Smooth muscle cell (in vitro differentiated cells): ENCODE measurements at regions not wholly inside any gene's neighbourhood (a gene's known extent, or its start where the extent isn't known, plus 50 kb on each side); places are given as distances from the start of the nearest gene placed in this dataset. TPM values are rescaled to one million over a fixed set of nuclear protein-coding genes. Genes with fewer than 3 reads are reported as not detected.

Experiments used
- DNase-seq: peaks from one replicate; lab custom pipeline; 2025; ENCODE audit not compliant: unreplicated experiment; lab: John Stamatoyannopoulos, UW
- H2AFZ ChIP-seq: fragments of 200-600 bp; sonication (generic); 2 replicates; pipeline ENCODE4 v1.6.0; 2016; ENCODE audit warnings: antibody characterized with exemption, low read depth, mild to moderate bottlenecking
- H3F3A ChIP-seq: fragments of 200-600 bp; sonication (generic); 2 replicates; pipeline ENCODE4 v1.6.0; 2017; ENCODE audit warnings: antibody characterized with exemption, low read depth
- H3K27ac ChIP-seq: fragments of 200-600 bp; sonication (generic); 2 replicates; pipeline ENCODE4 v1.5.1; 2016; ENCODE audit warnings: low read depth, mild to moderate bottlenecking
- H3K27me3 ChIP-seq: fragments of 200-600 bp; sonication (generic); 2 replicates; pipeline ENCODE4 v1.6.1; 2016; ENCODE audit warnings: low read depth, mild to moderate bottlenecking
- H3K36me3 ChIP-seq: fragments of 200-600 bp; sonication (generic); 2 replicates; pipeline ENCODE4 v1.5.1; 2016; ENCODE audit warnings: low read depth
- H3K4me1 ChIP-seq: fragments of 200-600 bp; sonication (generic); 2 replicates; pipeline ENCODE4 v1.5.1; 2016; ENCODE audit warnings: low read depth
- H3K4me2 ChIP-seq: fragments of 200-600 bp; sonication (generic); 2 replicates; pipeline ENCODE4 v1.6.0; 2016; ENCODE audit warnings: mild to moderate bottlenecking
- H3K4me3 ChIP-seq: fragments of 200-600 bp; sonication (generic); 2 replicates; pipeline ENCODE4 v1.5.1; 2016; ENCODE audit warnings: mild to moderate bottlenecking
- H3K79me2 ChIP-seq: fragments of 200-600 bp; sonication (generic); 2 replicates; pipeline ENCODE4 v1.6.0; 2016; ENCODE audit warnings: low read depth, mild to moderate bottlenecking
- H3K9ac ChIP-seq: fragments of 200-600 bp; sonication (generic); 2 replicates; pipeline ENCODE4 v1.6.0; 2016; ENCODE audit warnings: low read depth
- H3K9me3 ChIP-seq: fragments of 200-600 bp; sonication (generic); replicated peaks from 2 replicates; pipeline ENCODE4 v1.5.1; 2016; ENCODE audit warnings: low read depth
- H4K20me1 ChIP-seq: fragments of 200-600 bp; sonication (generic); 2 replicates; pipeline ENCODE4 v1.6.0; 2016; ENCODE audit warnings: low read depth
- WGBS: methylation state at CpG from one replicate; pipeline ENCODE4 v1.1.7; 2016; ENCODE audit warnings: low lambda C conversion rate; 5-methylcytosine and 5-hydroxymethylcytosine counted together
- small RNA-seq: library from RNA; depleted of rRNA; stranded (forward); fragments of <200 nt; gene quantifications from one replicate; pipeline ENCODE3, GENCODE V24; 2014
- TF ChIP-seq, protein P1 (sequence below): fragments of 200-600 bp; sonication (generic); IDR thresholded peaks from 2 replicates; pipeline ENCODE4 v1.5.1; 2017; ENCODE audit warnings: borderline replicate concordance, mild to moderate bottlenecking, antibody characterized with exemption; ENCODE audit not compliant: insufficient read depth, poor library complexity, severe bottlenecking

GRCh38 chr5:51326844-51327243 lies 56.4 kb upstream of the ISL1 start:
- Histone ChIP-seq H3K9ac (no peak overlapping the region), H3K4me1 (no peaks in the 10 kb centered on the region), H3K4me3 (no peak overlapping the region), H3K36me3 (no peaks in the 10 kb centered on the region), H3F3A (no peaks in the 10 kb centered on the region), H3K27me3 (no peaks in the 10 kb centered on the region), H2AFZ (no peak overlapping the region), H3K79me2 (no peaks in the 10 kb centered on the region), H3K9me3 (no peaks in the 10 kb centered on the region), H3K4me2 (no peak overlapping the region), H4K20me1 (no peaks in the 10 kb centered on the region), H3K27ac (no peak overlapping the region)
- TF ChIP-seq, protein P1, sequence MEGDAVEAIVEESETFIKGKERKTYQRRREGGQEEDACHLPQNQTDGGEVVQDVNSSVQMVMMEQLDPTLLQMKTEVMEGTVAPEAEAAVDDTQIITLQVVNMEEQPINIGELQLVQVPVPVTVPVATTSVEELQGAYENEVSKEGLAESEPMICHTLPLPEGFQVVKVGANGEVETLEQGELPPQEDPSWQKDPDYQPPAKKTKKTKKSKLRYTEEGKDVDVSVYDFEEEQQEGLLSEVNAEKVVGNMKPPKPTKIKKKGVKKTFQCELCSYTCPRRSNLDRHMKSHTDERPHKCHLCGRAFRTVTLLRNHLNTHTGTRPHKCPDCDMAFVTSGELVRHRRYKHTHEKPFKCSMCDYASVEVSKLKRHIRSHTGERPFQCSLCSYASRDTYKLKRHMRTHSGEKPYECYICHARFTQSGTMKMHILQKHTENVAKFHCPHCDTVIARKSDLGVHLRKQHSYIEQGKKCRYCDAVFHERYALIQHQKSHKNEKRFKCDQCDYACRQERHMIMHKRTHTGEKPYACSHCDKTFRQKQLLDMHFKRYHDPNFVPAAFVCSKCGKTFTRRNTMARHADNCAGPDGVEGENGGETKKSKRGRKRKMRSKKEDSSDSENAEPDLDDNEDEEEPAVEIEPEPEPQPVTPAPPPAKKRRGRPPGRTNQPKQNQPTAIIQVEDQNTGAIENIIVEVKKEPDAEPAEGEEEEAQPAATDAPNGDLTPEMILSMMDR, result no peak
- DNase-seq, result no peak
- WGBS, result 77% methylated on average over 1 of the region's 1 CpG

Small RNA genes in the stretch of these regions (small RNA-seq; reads per million reads assigned to genes)
- not detected for gene AC022441.3
- not detected for gene RNU6-1296P
- not detected for gene RNU6-480P
